ENCODE measurements at regions not wholly inside any gene's neighbourhood (a gene's known extent, or its start where the extent isn't known, plus 50 kb on each side); places are given as distances from the start of the nearest gene placed in this dataset.
"Not testable (repeated sequence)": the region's sequence is repeated elsewhere in the genome, so short reads cannot be mapped to it uniquely, and the experiment has no call there.

DNA sequence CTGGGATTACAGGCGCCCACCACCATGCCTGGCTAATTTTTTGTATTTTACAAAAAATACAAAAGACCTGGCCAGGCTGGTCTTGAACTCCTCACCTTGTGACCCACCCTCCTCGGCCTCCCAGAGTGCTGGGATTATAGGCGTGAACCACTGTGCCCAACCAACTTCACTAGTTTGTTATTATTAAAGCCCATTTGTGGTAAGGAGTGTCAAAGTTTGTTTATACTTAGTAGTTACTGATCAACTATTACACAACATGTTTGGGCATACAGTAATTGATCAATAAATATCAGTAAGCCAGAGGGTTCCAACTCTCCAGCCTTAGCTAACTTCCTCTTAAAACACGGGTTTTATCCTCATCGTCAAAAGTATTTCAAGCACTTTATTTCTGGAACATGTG lies 67.5 kb upstream of the ZNG1B start:
- Histone ChIP-seq H3K36me3 (ENCODE audit: control insufficient read depth, insufficient read depth, low read length) (no peaks in the 10 kb centered on the region), H3K27me3 (ENCODE audit: control insufficient read depth, insufficient read depth, low read length) (no peaks in the 10 kb centered on the region), H3K4me3 (ENCODE audit: low read depth, low read length) (no peak overlapping the region)
- FAIRE-seq: no peak
- TF ChIP-seq, protein P1, sequence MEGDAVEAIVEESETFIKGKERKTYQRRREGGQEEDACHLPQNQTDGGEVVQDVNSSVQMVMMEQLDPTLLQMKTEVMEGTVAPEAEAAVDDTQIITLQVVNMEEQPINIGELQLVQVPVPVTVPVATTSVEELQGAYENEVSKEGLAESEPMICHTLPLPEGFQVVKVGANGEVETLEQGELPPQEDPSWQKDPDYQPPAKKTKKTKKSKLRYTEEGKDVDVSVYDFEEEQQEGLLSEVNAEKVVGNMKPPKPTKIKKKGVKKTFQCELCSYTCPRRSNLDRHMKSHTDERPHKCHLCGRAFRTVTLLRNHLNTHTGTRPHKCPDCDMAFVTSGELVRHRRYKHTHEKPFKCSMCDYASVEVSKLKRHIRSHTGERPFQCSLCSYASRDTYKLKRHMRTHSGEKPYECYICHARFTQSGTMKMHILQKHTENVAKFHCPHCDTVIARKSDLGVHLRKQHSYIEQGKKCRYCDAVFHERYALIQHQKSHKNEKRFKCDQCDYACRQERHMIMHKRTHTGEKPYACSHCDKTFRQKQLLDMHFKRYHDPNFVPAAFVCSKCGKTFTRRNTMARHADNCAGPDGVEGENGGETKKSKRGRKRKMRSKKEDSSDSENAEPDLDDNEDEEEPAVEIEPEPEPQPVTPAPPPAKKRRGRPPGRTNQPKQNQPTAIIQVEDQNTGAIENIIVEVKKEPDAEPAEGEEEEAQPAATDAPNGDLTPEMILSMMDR (IDR thresholded peaks at IDR 0.05; ENCODE audit: insufficient read depth, low read length, severe bottlenecking): no peak
- no peak for DNase-seq (ENCODE audit: low read depth)

DNA sequence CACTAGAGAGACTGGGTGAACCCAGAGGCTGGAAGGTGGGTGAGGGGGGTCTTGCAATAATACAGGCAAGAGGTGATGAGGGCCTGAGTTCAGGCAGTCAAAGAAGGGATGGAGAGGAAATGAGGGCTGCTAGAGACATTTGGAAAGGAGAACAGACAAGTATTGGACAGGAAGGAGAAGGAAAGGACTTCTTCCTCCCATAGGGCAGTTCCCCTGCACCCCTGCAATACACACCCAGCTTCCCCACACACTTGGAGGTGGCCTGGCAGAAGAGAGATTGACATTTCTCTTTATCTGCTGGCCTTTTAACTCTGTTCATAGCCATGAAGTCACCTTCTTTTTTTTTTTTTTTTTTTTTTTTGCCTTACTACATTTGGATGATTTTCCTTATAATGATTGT lies 68.9 kb upstream of the ZNG1B start:
- FAIRE-seq; DNase-seq (ENCODE audit: low read depth); H3K4me3 ChIP-seq (ENCODE audit: low read depth, low read length): not testable (repeated sequence)

DNA sequence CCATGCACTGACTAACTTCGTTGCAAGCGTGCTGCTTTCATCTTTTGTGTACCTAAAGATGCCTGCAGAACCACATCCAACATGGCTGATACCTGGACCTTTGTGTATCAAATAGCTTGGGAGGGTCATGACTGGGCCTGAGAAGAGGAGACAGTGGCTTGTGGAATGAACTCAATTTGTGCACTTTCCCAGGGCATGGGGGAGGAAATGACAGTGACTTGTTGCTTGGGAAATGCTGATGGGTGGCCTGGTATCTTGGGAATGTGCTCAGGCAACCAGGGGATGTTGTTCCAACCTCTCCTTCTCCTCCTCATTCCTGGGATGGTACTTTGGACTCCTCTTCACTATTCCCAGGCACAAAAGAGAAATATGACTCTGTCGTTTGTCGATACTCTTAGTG lies 70.7 kb upstream of the ZNG1B start:
- DNase-seq (ENCODE audit: low read depth); H3K4me3 ChIP-seq (ENCODE audit: low read depth, low read length); H3K36me3 ChIP-seq (ENCODE audit: control insufficient read depth, insufficient read depth, low read length); H3K27me3 ChIP-seq (ENCODE audit: control insufficient read depth, insufficient read depth, low read length): not testable (repeated sequence)
- FAIRE-seq: peak; percentile 55

More for the DNA sequence above, 68.9 kb upstream of the ZNG1B start:
- H3K36me3 ChIP-seq (ENCODE audit: control insufficient read depth, insufficient read depth, low read length); H3K27me3 ChIP-seq (ENCODE audit: control insufficient read depth, insufficient read depth, low read length): not testable (repeated sequence)

DNA sequence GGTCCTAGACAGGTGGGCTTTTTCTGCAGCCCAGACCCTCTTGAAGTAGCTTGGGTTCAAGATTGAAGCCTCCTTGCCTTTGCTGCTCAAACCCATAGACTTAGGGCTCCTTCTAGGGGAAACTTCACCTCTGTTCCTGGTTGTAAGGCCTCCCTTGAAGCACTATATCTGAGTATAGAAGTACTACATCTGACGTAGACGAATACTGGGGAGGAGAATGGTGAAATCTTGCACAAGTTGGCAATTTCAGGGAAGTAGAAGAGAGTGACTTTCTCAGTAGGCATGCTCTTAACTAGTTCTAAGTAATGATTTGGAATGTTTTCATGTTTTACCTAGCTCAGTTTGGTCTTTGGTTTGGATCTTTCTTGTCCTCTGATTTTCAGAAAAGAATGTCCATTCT lies 71.7 kb upstream of the ZNG1B start:
- not testable (repeated sequence) for H3K27me3 ChIP-seq (ENCODE audit: control insufficient read depth, insufficient read depth, low read length); DNase-seq (ENCODE audit: low read depth); FAIRE-seq; H3K36me3 ChIP-seq (ENCODE audit: control insufficient read depth, insufficient read depth, low read length); H3K4me3 ChIP-seq (ENCODE audit: low read depth, low read length)

DNA sequence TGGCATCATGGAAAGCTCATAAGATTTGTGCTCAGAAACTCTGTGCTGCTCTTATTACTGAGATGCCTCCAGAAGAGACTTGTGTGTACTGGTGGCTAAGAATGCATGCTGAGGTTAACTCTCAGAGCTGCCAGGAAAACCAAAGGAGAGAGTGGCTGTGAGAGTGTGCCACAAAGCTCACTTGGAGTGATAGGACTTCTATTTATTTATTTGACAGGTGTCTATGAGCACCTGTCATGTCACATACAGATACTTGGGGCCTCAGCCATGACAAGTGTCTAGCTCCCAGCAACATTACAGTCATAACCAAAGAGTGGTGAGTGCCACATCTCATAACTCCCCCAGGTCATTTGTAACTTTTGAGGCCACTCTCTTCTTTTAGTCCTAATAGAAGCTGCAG lies 72.2 kb upstream of the ZNG1B start:
- H3K27me3 ChIP-seq (ENCODE audit: control insufficient read depth, insufficient read depth, low read length); FAIRE-seq; H3K4me3 ChIP-seq (ENCODE audit: low read depth, low read length); DNase-seq (ENCODE audit: low read depth); H3K36me3 ChIP-seq (ENCODE audit: control insufficient read depth, insufficient read depth, low read length): not testable (repeated sequence)

DNA sequence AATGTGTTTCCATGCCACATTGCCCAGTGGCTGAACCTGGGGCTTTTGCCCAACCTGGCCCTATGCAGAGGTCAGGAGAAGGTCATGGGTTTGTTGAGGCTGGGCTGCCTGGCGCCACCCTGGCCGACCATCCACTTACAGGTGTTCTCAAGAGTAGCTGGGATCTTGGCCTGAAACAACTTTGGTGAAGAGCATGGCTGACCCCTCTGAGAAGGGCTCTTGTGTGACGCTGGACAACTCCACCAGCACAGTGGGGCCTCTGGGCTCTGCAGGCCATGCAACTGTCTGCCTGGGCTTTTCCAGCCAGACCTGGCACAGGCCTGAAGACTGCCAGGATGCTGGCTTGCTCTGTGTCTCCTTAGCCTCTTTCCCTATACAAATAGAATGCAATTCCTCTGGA lies 76.4 kb upstream of the ZNG1B start:
- FAIRE-seq (no peak), DNase-seq (ENCODE audit: low read depth) (no peak)
- Histone ChIP-seq H3K27me3 (ENCODE audit: control insufficient read depth, insufficient read depth, low read length) (no peaks in the 10 kb centered on the region), H3K36me3 (ENCODE audit: control insufficient read depth, insufficient read depth, low read length) (no peaks in the 10 kb centered on the region), H3K4me3 (ENCODE audit: low read depth, low read length) (no peak overlapping the region)
- TF ChIP-seq, protein P1 (IDR thresholded peaks at IDR 0.05; ENCODE audit: insufficient read depth, low read length, severe bottlenecking): no peak

DNA sequence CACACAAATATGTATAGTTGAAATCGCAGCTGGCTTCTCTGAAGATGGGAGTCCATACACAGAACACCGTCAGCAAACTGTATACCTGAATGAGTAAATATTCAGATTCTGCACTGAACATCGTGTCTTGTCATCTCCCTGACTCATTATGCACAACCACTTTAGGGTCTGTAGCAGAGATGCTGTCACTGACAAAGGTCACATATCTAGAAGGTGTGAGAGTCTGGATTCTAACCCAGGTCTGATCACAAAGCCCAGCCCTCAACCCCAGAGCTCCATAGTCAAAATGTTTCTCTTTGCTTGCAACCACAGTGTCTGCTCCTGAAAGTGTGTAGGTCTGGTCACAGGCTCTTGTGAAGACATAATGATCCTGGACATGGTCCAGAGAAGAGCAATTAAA lies 78.3 kb upstream of the PAX8 start:
- Histone ChIP-seq H3K4me3 (ENCODE audit: low read depth, low read length) (no peak overlapping the region), H3K36me3 (ENCODE audit: control insufficient read depth, insufficient read depth, low read length) (no peaks in the 10 kb centered on the region), H3K27me3 (ENCODE audit: control insufficient read depth, insufficient read depth, low read length) (no peaks in the 10 kb centered on the region)
- DNase-seq (ENCODE audit: low read depth) (no peak), FAIRE-seq (no peak)
- TF ChIP-seq, protein P1 (IDR thresholded peaks at IDR 0.05; ENCODE audit: insufficient read depth, low read length, severe bottlenecking): no peak

DNA sequence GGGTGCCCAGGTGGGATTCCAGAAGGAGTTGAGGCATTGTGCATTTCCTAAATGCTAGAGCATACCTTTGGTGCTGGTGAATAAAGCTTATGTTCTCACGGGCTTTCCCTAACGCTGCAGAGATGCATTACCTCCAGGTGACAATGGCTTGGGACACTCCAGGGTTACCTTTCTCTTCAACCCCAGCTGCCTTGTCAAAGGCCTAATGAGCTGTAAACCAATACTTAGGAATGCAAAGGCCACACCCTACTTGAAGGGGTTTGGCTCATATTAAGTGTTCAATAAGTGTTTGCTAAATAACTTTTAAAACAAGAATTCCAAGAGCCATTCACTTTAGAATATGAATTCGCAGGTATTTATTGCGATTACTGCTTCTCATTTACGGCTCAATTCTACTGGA lies 77.6 kb upstream of the PAX8 start:
- not testable (repeated sequence) for DNase-seq (ENCODE audit: low read depth); FAIRE-seq; H3K27me3 ChIP-seq (ENCODE audit: control insufficient read depth, insufficient read depth, low read length); H3K36me3 ChIP-seq (ENCODE audit: control insufficient read depth, insufficient read depth, low read length); H3K4me3 ChIP-seq (ENCODE audit: low read depth, low read length)

DNA sequence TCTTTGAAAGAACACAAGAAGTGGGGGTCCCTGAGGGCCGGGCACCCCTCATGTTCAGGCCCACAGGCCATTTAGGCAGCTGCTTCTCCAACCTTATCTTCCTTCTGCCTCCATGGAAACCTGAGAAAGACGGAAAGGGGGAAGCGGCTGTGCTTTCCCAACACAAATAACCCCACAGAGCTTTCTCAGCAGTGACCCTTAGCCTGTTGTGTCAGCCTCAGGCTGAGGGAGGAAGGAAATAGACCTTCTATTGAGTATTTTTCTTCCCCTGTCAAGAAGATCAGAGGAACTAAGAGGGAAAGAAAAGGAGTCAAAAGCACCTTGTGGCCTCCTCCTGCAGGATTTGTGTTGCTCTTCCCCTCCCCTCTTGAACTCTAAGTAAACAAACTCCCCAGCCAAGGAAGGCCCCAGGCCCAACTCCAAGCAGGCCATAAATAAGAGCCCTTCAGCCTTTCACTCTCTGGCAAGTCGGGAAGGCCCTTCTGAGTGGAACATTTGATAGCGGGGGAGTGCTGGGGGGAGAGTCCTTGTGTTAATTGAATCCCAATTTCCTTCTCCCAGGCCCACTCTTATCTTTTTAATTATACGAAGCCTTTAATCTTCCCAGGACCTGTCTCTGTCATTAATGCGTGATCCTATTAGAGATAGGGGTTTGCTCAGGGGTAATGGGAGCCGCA lies 76.8 kb upstream of the PAX8 start:
- not testable (repeated sequence) for H3K4me3 ChIP-seq (ENCODE audit: low read depth, low read length); DNase-seq (ENCODE audit: low read depth); H3K27me3 ChIP-seq (ENCODE audit: control insufficient read depth, insufficient read depth, low read length); H3K36me3 ChIP-seq (ENCODE audit: control insufficient read depth, insufficient read depth, low read length)
- FAIRE-seq: peak; percentile 50
